ENCODE measurements at regions not wholly inside any gene's neighbourhood (a gene's known extent, or its start where the extent isn't known, plus 50 kb on each side); places are given as distances from the start of the nearest gene placed in this dataset.
"Not testable (repeated sequence)": the region's sequence is repeated elsewhere in the genome, so short reads cannot be mapped to it uniquely, and the experiment has no call there.

GRCh38 chr10:33015761-33016547, 57.9 kb upstream of the ITGB1 start:
- H3K4me3 ChIP-seq (ENCODE audit: low read depth, low read length) = no peak overlapping the region
- DNase-seq (ENCODE audit: low read depth) = peak; percentile 65

GRCh38 chr10:33013331-33013730, 55.3 kb upstream of the ITGB1 start:
- not testable (repeated sequence) for DNase-seq (ENCODE audit: low read depth); H3K4me3 ChIP-seq (ENCODE audit: low read depth, low read length)

DNA sequence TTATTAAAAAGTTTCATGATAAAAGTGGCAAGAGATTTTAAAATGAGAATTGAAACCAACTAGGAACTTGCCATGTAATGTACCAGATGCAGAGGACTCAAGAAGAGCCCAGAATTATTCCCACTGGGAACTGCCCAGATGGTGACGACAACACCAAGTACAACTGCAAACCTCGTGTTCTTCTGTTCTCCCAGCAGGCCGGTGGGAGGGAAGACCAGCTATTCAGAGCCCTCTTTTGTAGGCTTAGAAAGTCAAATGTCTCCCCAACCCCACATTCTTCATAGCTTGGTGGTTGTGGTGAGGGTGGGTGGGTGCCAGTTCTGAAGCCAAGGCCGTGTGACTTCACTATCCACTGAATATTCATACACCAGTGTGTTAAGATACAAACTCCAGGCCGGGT, 54.3 kb upstream of the ITGB1 start:
- H3K4me3 ChIP-seq (ENCODE audit: low read depth, low read length) = no peak overlapping the region
- DNase-seq (ENCODE audit: low read depth) = no peak

DNA sequence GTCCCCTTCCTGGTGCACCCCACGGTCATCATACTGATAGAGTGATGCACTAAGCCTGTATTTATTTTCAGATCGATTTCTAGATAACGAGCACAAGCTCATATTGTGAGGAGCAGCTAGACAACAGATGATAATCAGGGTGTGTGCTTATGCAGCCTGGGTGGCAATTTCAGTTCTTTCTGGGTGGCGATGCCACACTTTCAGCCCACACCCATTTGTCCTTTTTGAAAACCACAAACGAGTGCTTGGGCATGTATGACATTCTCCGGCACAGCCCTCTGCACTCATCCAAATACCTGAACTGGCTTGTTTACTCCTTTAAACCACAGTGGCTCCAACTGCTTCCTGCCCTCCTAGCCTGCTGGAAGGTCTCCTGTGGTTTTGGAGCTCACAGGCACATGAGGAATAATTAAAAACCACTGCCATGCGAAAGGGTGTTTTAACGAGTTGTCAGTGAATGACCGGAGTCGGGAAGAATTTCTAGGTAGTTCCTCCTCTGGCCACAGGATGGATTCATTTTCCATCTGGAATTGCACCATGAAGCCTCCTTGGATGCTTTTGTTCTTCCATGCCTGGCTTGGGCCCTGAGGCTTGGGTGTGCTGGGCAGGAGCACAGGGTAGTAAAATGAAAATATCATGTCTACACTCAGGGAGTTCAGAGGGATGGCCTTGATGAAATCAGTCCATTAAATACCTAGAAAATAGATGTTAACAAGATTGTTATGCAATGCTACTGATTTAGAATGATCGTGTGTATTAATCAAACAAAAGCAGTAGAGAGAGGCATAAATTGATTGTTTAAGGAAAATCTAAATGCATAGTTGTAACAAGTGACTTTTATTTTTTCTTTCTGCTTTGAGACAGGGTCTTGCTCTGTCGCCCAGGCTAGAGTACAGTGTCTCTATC, 52.4 kb upstream of the ITGB1 start:
- peak; percentile 53 for DNase-seq (ENCODE audit: low read depth)
- H3K4me3 ChIP-seq (ENCODE audit: low read depth, low read length) = no peak overlapping the region

DNA sequence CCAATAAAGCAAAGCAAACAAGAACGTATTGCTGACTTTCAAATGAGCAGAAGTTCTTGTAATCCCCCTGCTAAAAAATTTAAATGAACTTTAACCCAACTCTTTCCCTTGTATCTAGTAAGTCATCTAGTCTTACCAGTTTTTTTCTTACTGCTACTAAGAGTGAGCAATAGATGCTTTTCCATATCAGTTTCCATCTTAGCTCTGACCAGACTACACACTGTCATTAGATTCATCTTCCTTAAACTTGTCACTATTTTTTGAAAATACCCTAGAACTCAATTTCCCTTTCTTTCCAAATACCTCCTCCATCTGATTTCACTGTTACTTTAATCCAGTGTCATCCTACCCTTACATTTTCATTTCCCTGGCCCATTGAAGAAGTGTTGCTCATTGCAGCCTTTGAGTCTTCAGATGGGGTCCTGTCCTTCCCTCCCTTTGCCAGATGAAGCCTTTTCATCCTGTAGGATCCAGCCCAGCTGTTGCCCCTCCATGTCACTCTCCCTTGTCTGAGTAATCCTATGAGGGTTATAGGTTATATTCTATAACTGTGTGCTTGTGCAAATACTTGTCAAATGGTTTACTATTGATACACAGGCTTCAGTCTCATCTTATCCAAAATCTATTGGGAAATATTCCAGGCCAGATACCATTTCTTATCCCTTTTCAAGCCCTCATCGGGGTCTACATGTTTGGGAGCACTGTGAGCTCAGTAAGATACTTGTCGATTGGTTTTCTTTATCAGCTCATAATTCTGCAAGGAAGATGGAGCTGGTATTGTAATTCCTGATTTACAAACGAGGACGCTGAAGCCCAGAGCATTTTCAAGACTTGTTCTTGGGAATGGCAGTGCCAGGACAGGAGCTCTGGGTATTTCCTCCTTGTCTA, 51.5 kb upstream of the ITGB1 start:
- no peak for DNase-seq (ENCODE audit: low read depth)
- no peak overlapping the region for H3K4me3 ChIP-seq (ENCODE audit: low read depth, low read length)

GRCh38 chr10:33008499-33009243, 50.6 kb upstream of the ITGB1 start:
- peak; percentile 68 for DNase-seq (ENCODE audit: low read depth)
- H3K4me3 ChIP-seq (ENCODE audit: low read depth, low read length) = no peak overlapping the region

DNA sequence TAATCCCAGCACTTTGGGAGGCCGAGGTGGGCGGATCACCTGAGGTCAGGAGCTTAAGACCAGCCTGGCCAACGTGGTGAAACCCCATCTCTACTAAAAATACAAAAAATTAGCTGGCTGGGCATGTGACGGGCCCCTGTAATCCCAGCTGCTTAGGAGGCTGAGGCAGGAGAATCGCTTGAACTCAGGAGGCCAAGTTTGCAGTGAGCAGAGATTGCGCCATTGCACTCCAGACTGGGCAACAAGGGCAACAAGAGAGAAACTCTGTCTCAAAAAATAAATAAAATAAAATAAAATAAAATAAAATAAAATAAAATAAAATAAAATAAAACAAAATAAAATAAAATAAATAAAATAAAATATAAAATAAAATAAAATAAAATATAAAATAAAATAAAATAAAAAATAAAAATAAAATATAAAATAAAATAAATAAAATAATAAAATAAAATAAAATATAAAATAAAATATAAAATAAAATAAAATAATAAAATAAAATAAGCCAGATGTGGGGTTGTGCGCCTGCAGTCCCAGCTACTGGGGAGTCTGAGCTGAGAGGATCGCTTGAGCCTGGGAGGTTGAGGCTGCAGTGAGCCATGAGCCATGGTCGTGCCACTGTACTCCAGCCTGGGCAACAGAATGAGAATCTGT, 49.8 kb upstream of the ITGB1 start:
- not testable (repeated sequence) for H3K4me3 ChIP-seq (ENCODE audit: low read depth, low read length); DNase-seq (ENCODE audit: low read depth)

Measured in skeletal muscle cell (primary cell).